H9 (cell line): ENCODE measurements at regions not wholly inside any gene's neighbourhood (a gene's known extent, or its start where the extent isn't known, plus 50 kb on each side); places are given as distances from the start of the nearest gene placed in this dataset.

Source experiments
- DNase-seq: peaks from one replicate; pipeline ENCODE4 v3.0.0-alpha.2; 2017
- H2AFZ ChIP-seq: one replicate; pipeline ENCODE4 v1.6.1; 2013; ENCODE audit warnings: mild to moderate bottlenecking, low read length, control low read depth, moderate library complexity
- H2AK5ac ChIP-seq: 2 replicates; pipeline ENCODE4 v1.6.1; 2013; ENCODE audit warnings: low read length, control low read depth, mixed read lengths; ENCODE audit not compliant: insufficient read length
- H2BK120ac ChIP-seq: one replicate; pipeline ENCODE4 v1.6.1; 2013; ENCODE audit warnings: low read depth, mild to moderate bottlenecking, low read length, control low read depth, inconsistent platforms; ENCODE audit not compliant: poor library complexity, severe bottlenecking
- H2BK12ac ChIP-seq: 2 replicates; pipeline ENCODE4 v1.6.1; 2013; ENCODE audit warnings: low read length, control low read depth, mixed read lengths, low read depth; ENCODE audit not compliant: insufficient read length
- H2BK15ac ChIP-seq: 2 replicates; pipeline ENCODE4 v1.6.1; 2013; ENCODE audit warnings: low read depth, low read length, control low read depth
- H2BK20ac ChIP-seq: one replicate; pipeline ENCODE4 v1.6.1; 2013; ENCODE audit warnings: low read depth, mild to moderate bottlenecking, low read length, control low read depth, inconsistent platforms; ENCODE audit not compliant: poor library complexity, severe bottlenecking
- H2BK5ac ChIP-seq: 2 replicates; pipeline ENCODE4 v1.6.1; 2013; ENCODE audit warnings: low read length, control low read depth, mixed read lengths; ENCODE audit not compliant: insufficient read length
- H3K14ac ChIP-seq: 2 replicates; pipeline ENCODE4 v1.6.1; 2013; ENCODE audit warnings: low read length, control low read depth; ENCODE audit not compliant: insufficient read depth
- H3K18ac ChIP-seq: 2 replicates; pipeline ENCODE4 v1.6.1; 2013; ENCODE audit warnings: low read depth, mild to moderate bottlenecking, mixed read lengths, low read length, control low read depth; ENCODE audit not compliant: insufficient read length
- H3K23ac ChIP-seq: 2 replicates; pipeline ENCODE4 v1.6.1; 2013; ENCODE audit warnings: low read length, control low read depth, mixed read lengths, low read depth; ENCODE audit not compliant: insufficient read length
- H3K23me2 ChIP-seq: 2 replicates; pipeline ENCODE4 v1.6.1; 2013; ENCODE audit warnings: low read depth, mild to moderate bottlenecking, mixed read lengths, low read length, control low read depth; ENCODE audit not compliant: insufficient read length, poor library complexity, severe bottlenecking
- H3K27ac ChIP-seq: 2 replicates; pipeline ENCODE4 v1.5.1; 2013; ENCODE audit warnings: low read length, control low read depth, mixed read lengths, low read depth; ENCODE audit not compliant: insufficient read length
- H3K27me3 ChIP-seq: 2 replicates; pipeline ENCODE4 v1.6.1; 2013; ENCODE audit warnings: low read length, control low read depth, inconsistent platforms; ENCODE audit not compliant: insufficient read depth
- H3K4ac ChIP-seq: 2 replicates; pipeline ENCODE4 v1.6.1; 2013; ENCODE audit warnings: low read depth, mild to moderate bottlenecking, control low read depth, inconsistent platforms, low read length, moderate library complexity
- H3K4me1 ChIP-seq: 2 replicates; pipeline ENCODE4 v1.6.1; 2013; ENCODE audit warnings: low read length, control low read depth, inconsistent platforms; ENCODE audit not compliant: insufficient read depth
- H3K4me2 ChIP-seq: 2 replicates; pipeline ENCODE4 v1.6.1; 2013; ENCODE audit warnings: low read length, control low read depth, mixed read lengths; ENCODE audit not compliant: insufficient read length, insufficient read depth
- H3K56ac ChIP-seq: 2 replicates; pipeline ENCODE4 v1.6.1; 2013; ENCODE audit warnings: low read depth, mild to moderate bottlenecking, mixed read lengths, low read length, control low read depth; ENCODE audit not compliant: insufficient read length
- H3K79me1 ChIP-seq: 2 replicates; pipeline ENCODE4 v1.6.1; 2013; ENCODE audit warnings: low read depth, mild to moderate bottlenecking, moderate library complexity, low read length, control low read depth, inconsistent platforms; ENCODE audit not compliant: insufficient read depth, poor library complexity, severe bottlenecking
- H3K79me2 ChIP-seq: 2 replicates; pipeline ENCODE4 v1.6.1; 2013; ENCODE audit warnings: low read length, control low read depth, inconsistent platforms; ENCODE audit not compliant: insufficient read depth
- H3K9ac ChIP-seq: 2 replicates; pipeline ENCODE4 v1.6.1; 2013; ENCODE audit warnings: low read length, control low read depth, mixed read lengths; ENCODE audit not compliant: insufficient read length; ENCODE audit errors: extremely low read depth
- H3K9me3 ChIP-seq: one replicate; pipeline ENCODE4 v1.6.1; 2013; ENCODE audit warnings: low read depth, low read length, inconsistent platforms; ENCODE audit not compliant: control insufficient read depth
- H3T11ph ChIP-seq: one replicate; pipeline ENCODE4 v1.6.1; 2013; ENCODE audit warnings: mild to moderate bottlenecking, low read length, control low read depth, inconsistent platforms
- H4K20me1 ChIP-seq: one replicate; pipeline ENCODE4 v1.6.1; 2013; ENCODE audit not compliant: control insufficient read depth, insufficient read length, insufficient read depth
- H4K5ac ChIP-seq: 2 replicates; pipeline ENCODE4 v1.6.1; 2013; ENCODE audit warnings: low read depth, mild to moderate bottlenecking, mixed read lengths, low read length, control low read depth; ENCODE audit not compliant: insufficient read length
- H4K8ac ChIP-seq: replicated peaks from 2 replicates; pipeline ENCODE4 v1.6.1; 2013; ENCODE audit warnings: low read length, control low read depth, mixed read lengths, low read depth; ENCODE audit not compliant: insufficient read length
- H4K91ac ChIP-seq: 2 replicates; pipeline ENCODE4 v1.6.1; 2013; ENCODE audit warnings: low read depth, mild to moderate bottlenecking, moderate library complexity, mixed read lengths, low read length, control low read depth; ENCODE audit not compliant: insufficient read length
- H3K27ac Mint-ChIP-seq, 3 experiments: 2 replicates in 2 of 3; 3 replicates in 1 of 3; pipeline ENCODE4 v1.8.0; 2020 to 2021; ENCODE audit warnings: mixed read lengths in 3 of 3, mild to moderate bottlenecking in 1 of 3, moderate library complexity in 1 of 3
- H3K27me3 Mint-ChIP-seq: 2 replicates; pipeline ENCODE4 v1.8.0; 2021; ENCODE audit warnings: low read depth, mild to moderate bottlenecking, moderate library complexity, mixed read lengths
- H3K36me3 Mint-ChIP-seq, 3 experiments: 2 replicates in 2 of 3; 3 replicates in 1 of 3; pipeline ENCODE4 v1.8.0; 2020 to 2021; ENCODE audit warnings: low read depth in 3 of 3, mixed read lengths in 3 of 3; ENCODE audit not compliant: insufficient read depth in 1 of 3
- H3K4me1 Mint-ChIP-seq, 2 experiments: 2 replicates each; pipeline ENCODE4 v1.8.0; 2020; ENCODE audit warnings: mixed read lengths in 2 of 2
- H3K4me3 Mint-ChIP-seq, 2 experiments: 2 replicates in 1 of 2; 3 replicates in 1 of 2; pipeline ENCODE4 v1.8.0; 2020 to 2021; ENCODE audit warnings: mild to moderate bottlenecking in 2 of 2, mixed read lengths in 2 of 2, moderate library complexity in 1 of 2
- H3K9me3 Mint-ChIP-seq, 2 experiments: 2 replicates in 1 of 2; 3 replicates in 1 of 2; pipeline ENCODE4 v1.8.0; 2020; ENCODE audit warnings: mild to moderate bottlenecking in 2 of 2, mixed read lengths in 2 of 2, moderate library complexity in 1 of 2
- WGBS: extraction: QIAGEN DNeasy Blood & Tissue Kit; methylation state at CpG from one replicate; pipeline ENCODE4 v1.1.7; 2013; ENCODE audit warnings: missing lambda C conversion rate, low lambda C conversion rate, mixed read lengths; ENCODE audit not compliant: insufficient read length; ENCODE audit errors: extremely low coverage; 5-methylcytosine and 5-hydroxymethylcytosine counted together
- TF ChIP-seq, protein P1 (sequence below): fragments of 200-600 bp; sonication (generic); conservative IDR thresholded peaks from 3 replicates; pipeline ENCODE4 v1.8.0; 2021; ENCODE audit warnings: antibody characterized with exemption, mild to moderate bottlenecking

DNA sequence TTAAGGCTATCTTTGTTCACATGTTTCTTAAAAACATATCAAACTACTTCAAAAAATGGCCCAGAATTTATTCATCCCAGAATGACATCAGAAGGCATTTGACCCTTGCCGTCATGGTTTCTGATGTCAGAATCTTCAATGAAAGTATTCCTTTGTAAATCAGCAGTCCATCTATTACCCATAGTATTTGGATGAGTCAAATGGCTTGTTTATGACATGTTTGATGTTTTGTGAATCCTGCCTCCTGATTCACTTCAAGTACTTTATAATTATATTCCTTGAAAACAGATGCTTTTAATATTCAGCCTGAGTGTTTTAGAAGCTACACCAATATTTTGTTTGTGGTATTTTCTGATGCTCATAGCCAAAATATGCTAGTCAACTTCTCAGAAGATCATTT is 200.8 kb upstream of the MEF2C start:
- no peaks in the 10 kb centered on the region for H3K79me2 ChIP-seq
- no peak overlapping the region for H3K4me2 ChIP-seq
- H2BK5ac ChIP-seq = no peak overlapping the region
- H4K5ac ChIP-seq = no peak overlapping the region
- H3K18ac ChIP-seq = no peak overlapping the region
- H3K14ac ChIP-seq = no peak overlapping the region
- H3K4ac ChIP-seq = no peak overlapping the region
- DNase-seq = no peak
- H3K9me3 ChIP-seq = no peaks in the 10 kb centered on the region
- H2AK5ac ChIP-seq = no peak overlapping the region
- H3K79me1 ChIP-seq = no peaks in the 10 kb centered on the region
- no peak overlapping the region for H3K56ac ChIP-seq
- no CpG with 5 or more reads among the region's 1 CpG for WGBS
- H3K27me3 Mint-ChIP-seq = no peaks in the 10 kb centered on the region
- H2BK15ac ChIP-seq = no peak overlapping the region
- no peaks in the 10 kb centered on the region for H3K36me3 Mint-ChIP-seq
- H3K23me2 ChIP-seq = no peaks in the 10 kb centered on the region
- H3K9me3 Mint-ChIP-seq = no peaks in the 10 kb centered on the region
- no peaks in the 10 kb centered on the region for H4K20me1 ChIP-seq
- H3K9ac ChIP-seq = no peak overlapping the region
- H2BK12ac ChIP-seq = no peak overlapping the region
- H3T11ph ChIP-seq = no peak overlapping the region
- no peak overlapping the region for H3K4me3 Mint-ChIP-seq
- H3K27me3 ChIP-seq = no peaks in the 10 kb centered on the region
- no peak overlapping the region for H2BK120ac ChIP-seq
- H4K8ac ChIP-seq = no peak overlapping the region
- H3K23ac ChIP-seq = no peak overlapping the region
- TF ChIP-seq, protein P1, sequence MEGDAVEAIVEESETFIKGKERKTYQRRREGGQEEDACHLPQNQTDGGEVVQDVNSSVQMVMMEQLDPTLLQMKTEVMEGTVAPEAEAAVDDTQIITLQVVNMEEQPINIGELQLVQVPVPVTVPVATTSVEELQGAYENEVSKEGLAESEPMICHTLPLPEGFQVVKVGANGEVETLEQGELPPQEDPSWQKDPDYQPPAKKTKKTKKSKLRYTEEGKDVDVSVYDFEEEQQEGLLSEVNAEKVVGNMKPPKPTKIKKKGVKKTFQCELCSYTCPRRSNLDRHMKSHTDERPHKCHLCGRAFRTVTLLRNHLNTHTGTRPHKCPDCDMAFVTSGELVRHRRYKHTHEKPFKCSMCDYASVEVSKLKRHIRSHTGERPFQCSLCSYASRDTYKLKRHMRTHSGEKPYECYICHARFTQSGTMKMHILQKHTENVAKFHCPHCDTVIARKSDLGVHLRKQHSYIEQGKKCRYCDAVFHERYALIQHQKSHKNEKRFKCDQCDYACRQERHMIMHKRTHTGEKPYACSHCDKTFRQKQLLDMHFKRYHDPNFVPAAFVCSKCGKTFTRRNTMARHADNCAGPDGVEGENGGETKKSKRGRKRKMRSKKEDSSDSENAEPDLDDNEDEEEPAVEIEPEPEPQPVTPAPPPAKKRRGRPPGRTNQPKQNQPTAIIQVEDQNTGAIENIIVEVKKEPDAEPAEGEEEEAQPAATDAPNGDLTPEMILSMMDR = no peak
- H4K91ac ChIP-seq = no peak overlapping the region
- no peak overlapping the region for H3K27ac Mint-ChIP-seq
- H3K27ac ChIP-seq = no peak overlapping the region
- H3K4me1 ChIP-seq = no peaks in the 10 kb centered on the region
- H2BK20ac ChIP-seq = no peak overlapping the region
- H3K4me1 Mint-ChIP-seq = peaks cover 16% of the 10 kb centered on the region in 2 experiments
- H2AFZ ChIP-seq = no peak overlapping the region
